Left lung (tissue), 4 donors: ENCODE measurements at regions not wholly inside any gene's neighbourhood (a gene's known extent, or its start where the extent isn't known, plus 50 kb on each side); places are given as distances from the start of the nearest gene placed in this dataset.
"Not testable (repeated sequence)": the region's sequence is repeated elsewhere in the genome, so short reads cannot be mapped to it uniquely, and the experiment has no call there.

Experiments used
- ATAC-seq: fragments of 200-7000 bp; cut with Tn5 transposase; one replicate; pipeline ENCODE4 v1.9.1; 2020; ENCODE audit warnings: moderate library complexity
- DNase-seq, 4 donors: peaks; one replicate each; pipeline ENCODE4 v3.0.0-alpha.2; 2013 to 2020
- H3K27ac ChIP-seq, 2 donors: fragments of 200-600 bp; sonication (generic) in 1 of 2; one replicate each; pipeline versions ENCODE4 v1.5.0 to v1.8.0; 2020 to 2021
- H3K27me3 ChIP-seq, 2 donors: fragments of 200-600 bp; sonication (generic) in 1 of 2; one replicate each; pipeline versions ENCODE4 v1.5.0 to v1.8.0; 2020 to 2021
- H3K36me3 ChIP-seq, 2 donors: fragments of 200-600 bp; sonication (generic) in 1 of 2; one replicate each; pipeline versions ENCODE4 v1.5.0 to v1.8.0; 2020 to 2021
- H3K4me1 ChIP-seq, 2 donors: fragments of 200-600 bp; one replicate each; pipeline ENCODE4 v1.8.0; 2021
- H3K4me3 ChIP-seq, 2 donors: fragments of 200-600 bp; sonication (generic) in 1 of 2; one replicate each; pipeline versions ENCODE4 v1.5.0 to v1.8.0; 2020 to 2021; ENCODE audit warnings: mild to moderate bottlenecking in 1 of 2
- H3K9me3 ChIP-seq, 2 donors: fragments of 200-600 bp; sonication (generic) in 1 of 2; one replicate each; pipeline versions ENCODE4 v1.5.0 to v1.8.0; 2020 to 2021
- intact Hi-C, 2 donors: fragments of 100-400 bp; cut with DNase I; formaldehyde crosslinking; loops; one replicate each; pipeline versions ENCODE4 v1.11.2 to v1.14.2; 2022
- TF ChIP-seq, protein P1 (sequence below), 2 donors: fragments of 200-600 bp; sonication (generic) in 1 of 2; IDR thresholded peaks; one replicate each; pipeline versions ENCODE4 v1.5.0 to v1.8.0; 2021; ENCODE audit warnings: antibody characterized with exemption in 2 of 2
- donor health status: DM: no; HTN: yes; CAD: no.
- donor health status: DM: no; HTN: no; CAD: no.

DNA sequence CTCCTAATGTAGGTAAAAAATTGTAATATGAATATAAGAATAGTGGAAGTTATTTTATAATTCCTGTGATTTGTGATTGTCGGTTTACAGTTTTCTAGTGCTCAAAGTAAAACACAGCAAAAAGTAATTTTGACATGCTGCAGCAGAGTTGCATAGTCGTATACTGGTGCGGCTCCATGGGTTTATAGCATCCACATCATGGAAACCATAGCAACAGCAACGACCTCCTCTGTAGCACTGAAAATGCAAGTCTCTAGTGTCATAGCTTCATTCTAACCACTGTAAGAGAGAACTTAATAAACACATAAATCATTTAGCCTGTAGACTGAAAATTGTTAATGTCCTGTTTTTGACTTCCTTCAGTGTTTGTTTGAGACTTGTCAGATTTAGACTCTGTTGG lies 574.3 kb downstream of the KCNH5 start:
- Histone ChIP-seq H3K36me3 (no peaks in the 10 kb centered on the region), H3K27ac (no peak overlapping the region), H3K4me3 (no peak overlapping the region), H3K27me3 (no peaks in the 10 kb centered on the region), H3K4me1 (no peaks in the 10 kb centered on the region), H3K9me3 (no peaks in the 10 kb centered on the region)
- intact Hi-C loops = no loop called here
- ATAC-seq = no peak
- DNase-seq = no peak
- TF ChIP-seq, protein P1, sequence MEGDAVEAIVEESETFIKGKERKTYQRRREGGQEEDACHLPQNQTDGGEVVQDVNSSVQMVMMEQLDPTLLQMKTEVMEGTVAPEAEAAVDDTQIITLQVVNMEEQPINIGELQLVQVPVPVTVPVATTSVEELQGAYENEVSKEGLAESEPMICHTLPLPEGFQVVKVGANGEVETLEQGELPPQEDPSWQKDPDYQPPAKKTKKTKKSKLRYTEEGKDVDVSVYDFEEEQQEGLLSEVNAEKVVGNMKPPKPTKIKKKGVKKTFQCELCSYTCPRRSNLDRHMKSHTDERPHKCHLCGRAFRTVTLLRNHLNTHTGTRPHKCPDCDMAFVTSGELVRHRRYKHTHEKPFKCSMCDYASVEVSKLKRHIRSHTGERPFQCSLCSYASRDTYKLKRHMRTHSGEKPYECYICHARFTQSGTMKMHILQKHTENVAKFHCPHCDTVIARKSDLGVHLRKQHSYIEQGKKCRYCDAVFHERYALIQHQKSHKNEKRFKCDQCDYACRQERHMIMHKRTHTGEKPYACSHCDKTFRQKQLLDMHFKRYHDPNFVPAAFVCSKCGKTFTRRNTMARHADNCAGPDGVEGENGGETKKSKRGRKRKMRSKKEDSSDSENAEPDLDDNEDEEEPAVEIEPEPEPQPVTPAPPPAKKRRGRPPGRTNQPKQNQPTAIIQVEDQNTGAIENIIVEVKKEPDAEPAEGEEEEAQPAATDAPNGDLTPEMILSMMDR (IDR thresholded peaks at IDR 0.05) = no peak

DNA sequence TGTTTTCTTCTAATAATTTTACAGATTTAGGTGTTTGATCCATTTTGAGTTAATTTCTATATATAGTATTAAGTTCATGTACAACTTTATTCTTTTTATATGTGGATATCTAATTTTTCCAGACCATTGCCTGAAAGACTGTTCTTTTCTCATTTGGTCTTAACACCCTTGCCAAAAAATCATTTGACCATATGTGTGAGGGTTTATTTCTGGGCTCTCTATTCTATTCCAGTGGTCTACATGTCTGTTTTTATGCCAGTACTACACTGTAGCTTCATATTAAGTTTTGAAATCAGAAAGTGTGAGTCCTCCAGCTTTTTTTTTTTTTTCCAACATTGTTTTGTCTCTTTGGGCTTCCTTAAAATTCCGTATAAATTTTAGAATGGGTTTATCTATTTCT lies 554.1 kb downstream of the KCNH5 start:
- intact Hi-C loops = no loop called here
- Histone ChIP-seq H3K9me3 (peaks cover 0 to 18% of the 10 kb centered on the region in 2 donors), H3K27ac (no peak overlapping the region), H3K4me3 (no peak overlapping the region), H3K36me3 (no peaks in the 10 kb centered on the region), H3K27me3 (no peaks in the 10 kb centered on the region), H3K4me1 (no peaks in the 10 kb centered on the region)
- ATAC-seq (no peak), DNase-seq (no peak)
- TF ChIP-seq, protein P1 (IDR thresholded peaks at IDR 0.05) = no peak

DNA sequence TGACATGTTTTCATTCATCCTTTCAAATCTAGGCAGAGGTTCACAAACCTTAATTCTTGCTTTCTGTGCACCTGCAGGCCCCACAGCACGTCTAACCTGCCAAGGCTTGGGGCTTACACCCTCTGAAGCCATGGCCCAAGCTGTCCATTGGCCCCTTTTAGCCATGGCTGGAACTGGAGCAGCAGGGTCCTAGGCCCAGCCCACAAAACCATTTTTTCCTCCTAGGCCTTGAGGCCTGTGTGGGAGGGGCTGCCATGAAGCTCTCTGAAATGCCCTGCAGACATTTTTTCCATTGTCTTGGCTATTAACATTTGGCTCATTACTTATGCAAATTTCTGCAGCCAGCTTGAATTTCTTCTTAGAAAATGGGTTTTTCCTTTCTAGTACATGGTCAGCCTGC lies 547.5 kb downstream of the KCNH5 start:
- Histone ChIP-seq H3K9me3 (peaks cover 0 to 53% of the 10 kb centered on the region in 2 donors), H3K27me3 (no peaks in the 10 kb centered on the region), H3K4me1 (no peaks in the 10 kb centered on the region), H3K27ac (no peak overlapping the region), H3K4me3 (no peak overlapping the region), H3K36me3 (no peaks in the 10 kb centered on the region)
- no peak for DNase-seq
- ATAC-seq = no peak
- intact Hi-C loops = no loop called here
- TF ChIP-seq, protein P1 (IDR thresholded peaks at IDR 0.05) = no peak

DNA sequence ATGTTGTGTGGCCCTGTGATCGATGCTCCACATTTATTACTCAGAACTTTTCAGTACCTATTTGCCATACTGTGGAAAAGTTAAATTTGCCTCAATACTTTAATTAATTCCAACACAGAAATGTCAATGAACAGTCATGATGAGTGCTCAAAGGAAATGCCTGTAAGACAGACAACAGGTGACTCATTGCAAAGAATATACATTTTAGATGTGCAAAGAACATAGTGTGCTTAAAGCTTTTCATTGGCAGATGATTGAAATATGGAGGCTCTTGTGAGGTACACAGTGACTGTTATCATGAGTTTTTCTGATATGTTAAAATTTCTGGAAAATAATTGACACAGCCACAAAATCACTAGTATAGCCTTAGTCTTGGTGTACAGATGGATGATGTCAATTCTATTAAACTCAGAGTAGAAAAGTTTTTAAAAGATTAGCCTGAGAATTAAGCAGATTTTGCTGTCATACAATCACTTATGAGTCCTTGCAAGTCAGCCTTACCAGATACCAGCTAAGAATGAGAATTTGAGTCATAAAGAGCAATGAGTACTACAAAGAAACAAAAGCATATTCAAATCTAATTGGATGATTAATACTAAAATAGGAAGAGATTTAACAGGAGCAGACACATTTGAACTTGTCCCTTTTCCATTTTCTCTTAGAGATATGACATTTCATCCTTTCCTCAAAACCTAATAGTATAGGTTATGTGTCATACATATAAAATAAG lies 544.1 kb downstream of the KCNH5 start:
- intact Hi-C loops = no loop called here
- H3K27me3 ChIP-seq = no peaks in the 10 kb centered on the region
- peaks cover 0 to 34% of the 10 kb centered on the region in 2 donors for H3K9me3 ChIP-seq
- DNase-seq (no peak), ATAC-seq (no peak)
- no peaks in the 10 kb centered on the region for H3K36me3 ChIP-seq
- TF ChIP-seq, protein P1 (IDR thresholded peaks at IDR 0.05) = no peak
- no peak overlapping the region for H3K27ac ChIP-seq
- no peak overlapping the region for H3K4me3 ChIP-seq
- no peaks in the 10 kb centered on the region for H3K4me1 ChIP-seq

DNA sequence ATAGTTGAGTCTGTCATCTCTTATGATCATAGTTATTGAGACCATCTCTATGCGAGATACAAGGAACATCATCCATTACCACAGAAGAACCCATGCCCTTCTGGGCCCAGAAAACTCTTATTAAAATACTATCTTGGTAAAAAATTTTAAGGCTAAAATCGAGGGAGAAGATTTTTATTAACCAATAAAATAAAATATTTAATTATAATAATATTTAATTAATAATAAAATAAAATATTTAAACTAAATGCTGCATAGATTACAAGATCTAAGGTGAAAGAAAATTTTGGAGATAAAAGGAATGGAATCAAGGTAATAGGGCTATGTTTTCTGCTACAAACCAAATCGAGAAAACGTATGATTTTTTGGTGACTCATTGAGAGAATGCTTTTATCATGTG lies 540.2 kb downstream of the KCNH5 start:
- H3K9me3 ChIP-seq = peaks cover 0 to 9% of the 10 kb centered on the region in 2 donors
- no peaks in the 10 kb centered on the region for H3K27me3 ChIP-seq
- no peak overlapping the region for H3K4me3 ChIP-seq
- intact Hi-C loops = no loop called here
- H3K27ac ChIP-seq = no peak overlapping the region
- ATAC-seq (no peak), DNase-seq (no peak)
- TF ChIP-seq, protein P1 (IDR thresholded peaks at IDR 0.05) = no peak
- H3K4me1 ChIP-seq = no peaks in the 10 kb centered on the region
- no peaks in the 10 kb centered on the region for H3K36me3 ChIP-seq

DNA sequence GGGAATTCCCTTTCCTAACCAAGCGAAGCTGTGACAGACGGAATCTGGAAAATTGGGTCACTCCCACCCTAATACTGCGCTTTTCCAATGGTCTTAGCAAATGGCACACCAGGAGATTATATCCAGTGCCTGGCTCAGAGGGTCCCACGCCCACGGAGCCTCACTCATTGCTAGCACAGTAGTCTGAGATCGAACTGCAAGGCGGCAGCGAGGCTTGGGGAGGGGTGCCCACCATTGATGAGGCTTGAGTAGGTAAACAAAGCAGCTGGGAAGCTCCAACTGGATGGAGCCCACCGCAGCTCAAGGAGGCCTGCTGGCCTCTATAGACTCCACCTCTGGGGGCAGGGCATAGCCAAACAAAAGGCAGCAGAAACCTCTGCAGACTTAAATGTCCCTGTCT lies 523.9 kb downstream of the KCNH5 start:
- peak in 1 of 4 donors; percentile 37 for DNase-seq
- H3K4me1 ChIP-seq, H3K27ac ChIP-seq, intact Hi-C loops, H3K27me3 ChIP-seq, ATAC-seq, H3K4me3 ChIP-seq, H3K36me3 ChIP-seq: not testable (repeated sequence)
- peaks cover 0 to 54% of the 10 kb centered on the region in 2 donors for H3K9me3 ChIP-seq
